HAP-1 (cell line): ENCODE measurements at regions not wholly inside any gene's neighbourhood (a gene's known extent, or its start where the extent isn't known, plus 50 kb on each side); places are given as distances from the start of the nearest gene placed in this dataset.
"Not testable (repeated sequence)": the region's sequence is repeated elsewhere in the genome, so short reads cannot be mapped to it uniquely, and the experiment has no call there.

Experiments used
- DNase-seq, 2 experiments: peaks; one replicate each; pipeline ENCODE4 v3.0.0-alpha.2; 2016 to 2020; ENCODE audit warnings: low spot score in 2 of 2
- H3K27me3 ChIP-seq: fragments of 250-450 bp; sonication (Bioruptor Pico); 2 replicates; pipeline ENCODE4 v1.5.1; 2020; ENCODE audit warnings: low read depth, mild to moderate bottlenecking, moderate library complexity
- H3K36me3 ChIP-seq: fragments of 250-450 bp; sonication (Bioruptor Pico); replicated peaks from 2 replicates; pipeline ENCODE4 v1.5.1; 2020; ENCODE audit warnings: mild to moderate bottlenecking
- H3K4me1 ChIP-seq: fragments of 250-450 bp; sonication (Bioruptor Pico); 2 replicates; pipeline ENCODE4 v1.5.1; 2020; ENCODE audit warnings: mild to moderate bottlenecking
- H3K4me3 ChIP-seq: fragments of 250-450 bp; sonication (Bioruptor Pico); 2 replicates; pipeline ENCODE4 v1.5.1; 2020; ENCODE audit warnings: mild to moderate bottlenecking, moderate library complexity
- H3K9me3 ChIP-seq: fragments of 250-450 bp; sonication (Bioruptor Pico); 2 replicates; pipeline ENCODE4 v1.5.1; 2020; ENCODE audit warnings: mild to moderate bottlenecking, moderate library complexity
- in situ Hi-C: fragments of 300-500 bp; cut with MboI; formaldehyde crosslinking; loops from 3 replicates; pipeline ENCODE4 v1.14.3; 2020; ENCODE audit warnings: low sequenced_read_pairs, inconsistent platforms, mixed read lengths

- H3K9me3 ChIP-seq, H3K27me3 ChIP-seq, DNase-seq, in situ Hi-C loops, H3K4me3 ChIP-seq, H3K36me3 ChIP-seq, H3K4me1 ChIP-seq: not testable (repeated sequence)
Measured at GRCh38 chr3:130151555-130151954, 69.9 kb downstream of the ALG1L2 start.

- DNase-seq, H3K36me3 ChIP-seq, H3K27me3 ChIP-seq, H3K9me3 ChIP-seq, H3K4me1 ChIP-seq, H3K4me3 ChIP-seq, in situ Hi-C loops: not testable (repeated sequence)
Measured at GRCh38 chr3:130153247-130153646, 71.6 kb downstream of the ALG1L2 start.

GRCh38 chr3:130155464-130155863 lies 73.8 kb downstream of the ALG1L2 start:
- H3K27me3 ChIP-seq, H3K4me1 ChIP-seq, H3K9me3 ChIP-seq, H3K4me3 ChIP-seq, DNase-seq, in situ Hi-C loops, H3K36me3 ChIP-seq: not testable (repeated sequence)

GRCh38 chr3:130166856-130167255 lies 85.2 kb downstream of the ALG1L2 start:
- H3K9me3 ChIP-seq, H3K36me3 ChIP-seq, H3K4me1 ChIP-seq, DNase-seq, H3K27me3 ChIP-seq, in situ Hi-C loops, H3K4me3 ChIP-seq: not testable (repeated sequence)

- H3K4me3 ChIP-seq, H3K36me3 ChIP-seq, DNase-seq, H3K4me1 ChIP-seq, H3K27me3 ChIP-seq, in situ Hi-C loops, H3K9me3 ChIP-seq: not testable (repeated sequence)
Measured at GRCh38 chr3:130175195-130175594, 93.6 kb downstream of the ALG1L2 start.

GRCh38 chr3:130176476-130177256 lies 95.0 kb downstream of the ALG1L2 start:
- H3K4me3 ChIP-seq, H3K9me3 ChIP-seq, H3K27me3 ChIP-seq, DNase-seq, H3K36me3 ChIP-seq, H3K4me1 ChIP-seq, in situ Hi-C loops: not testable (repeated sequence)

GRCh38 chr3:130178835-130179234 lies 97.2 kb downstream of the ALG1L2 start:
- H3K27me3 ChIP-seq, H3K4me3 ChIP-seq, DNase-seq, in situ Hi-C loops, H3K9me3 ChIP-seq, H3K4me1 ChIP-seq, H3K36me3 ChIP-seq: not testable (repeated sequence)

- peak in 1 of 2 experiments; percentile 14 for DNase-seq
- H3K27me3 ChIP-seq, in situ Hi-C loops, H3K4me3 ChIP-seq, H3K9me3 ChIP-seq, H3K4me1 ChIP-seq, H3K36me3 ChIP-seq: not testable (repeated sequence)
Measured at GRCh38 chr3:130179353-130179970, 97.8 kb downstream of the ALG1L2 start.

- H3K27me3 ChIP-seq, H3K4me3 ChIP-seq, H3K4me1 ChIP-seq, in situ Hi-C loops, DNase-seq, H3K36me3 ChIP-seq, H3K9me3 ChIP-seq: not testable (repeated sequence)
Measured at GRCh38 chr3:130182475-130182874, 100.8 kb downstream of the ALG1L2 start.

GRCh38 chr3:130183689-130184088 lies 102.1 kb downstream of the ALG1L2 start:
- H3K4me1 ChIP-seq, H3K4me3 ChIP-seq, H3K9me3 ChIP-seq, DNase-seq, in situ Hi-C loops, H3K36me3 ChIP-seq, H3K27me3 ChIP-seq: not testable (repeated sequence)

- H3K27me3 ChIP-seq, H3K4me1 ChIP-seq, in situ Hi-C loops, H3K4me3 ChIP-seq, DNase-seq, H3K36me3 ChIP-seq, H3K9me3 ChIP-seq: not testable (repeated sequence)
Measured at GRCh38 chr3:130184152-130185024, 102.8 kb downstream of the ALG1L2 start.

GRCh38 chr3:130201272-130201671 lies 119.6 kb downstream of the ALG1L2 start:
- H3K9me3 ChIP-seq, H3K27me3 ChIP-seq, DNase-seq, H3K36me3 ChIP-seq, H3K4me3 ChIP-seq, H3K4me1 ChIP-seq, in situ Hi-C loops: not testable (repeated sequence)

GRCh38 chr3:130203633-130204032 lies 122.0 kb downstream of the ALG1L2 start:
- H3K4me1 ChIP-seq, H3K36me3 ChIP-seq, H3K4me3 ChIP-seq, H3K27me3 ChIP-seq, in situ Hi-C loops, DNase-seq, H3K9me3 ChIP-seq: not testable (repeated sequence)

GRCh38 chr3:130227540-130227939 lies 117.9 kb upstream of the COL6A5 start:
- in situ Hi-C loops: no loop called here
- DNase-seq: no peak

More at GRCh38 chr3:130227540-130227939, 117.9 kb upstream of the COL6A5 start:
- no peaks in the 10 kb centered on the region for H3K9me3 ChIP-seq
- H3K4me1 ChIP-seq: no peaks in the 10 kb centered on the region
- H3K4me3 ChIP-seq: no peak overlapping the region
- H3K27me3 ChIP-seq: peaks cover 14% of the 10 kb centered on the region
- H3K36me3 ChIP-seq: no peaks in the 10 kb centered on the region
